Activated CD8-positive, alpha-beta memory T cell treated with anti-CD3 and anti-CD28 coated beads, Interleukin-2, amount 50 U/mL, for 24 hours (primary cell): ENCODE measurements at regions not wholly inside any gene's neighbourhood (a gene's known extent, or its start where the extent isn't known, plus 50 kb on each side); places are given as distances from the start of the nearest gene placed in this dataset.
"Not testable (repeated sequence)": the region's sequence is repeated elsewhere in the genome, so short reads cannot be mapped to it uniquely, and the experiment has no call there.

Experiments used
- DNase-seq: peaks from one replicate; pipeline ENCODE4 v3.0.0-alpha.2; 2020; ENCODE audit errors: extremely low read depth

DNA sequence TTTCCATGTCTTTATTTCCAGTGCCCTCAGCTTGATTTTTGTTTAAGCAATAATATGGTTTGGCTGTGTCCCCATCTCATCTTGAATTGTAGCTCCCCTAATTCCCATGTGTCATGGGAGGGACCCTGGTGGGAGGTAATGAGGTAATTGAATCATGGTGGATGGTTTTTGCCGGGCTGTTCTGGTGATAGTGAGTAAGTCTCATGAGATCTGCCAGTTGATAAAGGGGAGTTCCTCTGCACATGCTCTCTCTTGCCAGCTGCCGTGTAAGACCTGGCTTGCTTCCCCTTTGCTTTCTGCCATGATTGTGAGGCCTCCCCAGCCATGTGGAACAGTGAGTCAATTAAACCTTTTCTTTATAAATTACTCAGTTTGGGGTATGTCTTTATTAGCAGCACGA is 559.6 kb upstream of the ADAMTS5 start:
- DNase-seq: no peak

DNA sequence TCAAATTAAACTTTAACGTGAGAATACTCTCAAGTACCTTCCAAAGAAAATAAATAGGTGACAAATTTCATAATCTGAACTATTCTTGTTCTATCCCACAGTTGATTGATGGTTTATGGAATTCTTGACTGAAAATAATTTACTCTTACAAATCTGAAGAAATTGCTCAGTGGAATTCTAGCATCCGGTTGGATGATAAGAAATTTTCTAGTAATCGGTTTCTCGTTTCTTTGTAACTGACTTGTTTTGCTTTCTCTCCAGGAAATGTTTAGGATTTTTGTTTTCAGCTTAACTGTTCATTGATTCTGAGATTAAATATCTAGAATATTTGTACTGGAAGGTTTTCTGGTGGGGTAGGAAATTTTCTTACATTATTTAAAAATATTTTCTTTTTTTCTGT is 558.9 kb upstream of the ADAMTS5 start:
- no peak for DNase-seq

- DNase-seq: no peak
Measured at GRCh38 chr21:27519361-27519760, 552.5 kb upstream of the ADAMTS5 start.

DNA sequence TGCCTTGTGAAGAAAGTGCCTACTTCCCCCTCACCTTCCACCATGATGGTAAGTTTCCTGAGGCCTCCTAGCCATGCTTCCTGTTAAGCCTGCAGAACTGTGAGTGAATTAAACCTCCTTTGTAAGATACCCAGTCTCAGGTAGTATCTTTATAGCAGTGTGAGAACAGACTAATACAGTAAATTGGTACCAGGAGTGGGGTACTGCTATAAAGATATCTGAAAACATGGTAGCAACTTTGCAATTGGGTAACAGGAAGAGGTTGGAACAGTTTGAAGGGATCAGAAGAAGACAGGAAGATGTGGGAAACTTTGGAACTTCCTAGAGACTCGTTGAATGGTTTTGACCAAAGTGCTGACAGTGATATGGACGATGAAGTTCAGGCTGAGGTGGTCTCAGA is 550.3 kb upstream of the ADAMTS5 start:
- DNase-seq: not testable (repeated sequence)

- DNase-seq: no peak
Measured at GRCh38 chr21:27515676-27516075, 548.8 kb upstream of the ADAMTS5 start.

GRCh38 chr21:27513825-27514224 is 546.9 kb upstream of the ADAMTS5 start:
- DNase-seq: no peak

DNA sequence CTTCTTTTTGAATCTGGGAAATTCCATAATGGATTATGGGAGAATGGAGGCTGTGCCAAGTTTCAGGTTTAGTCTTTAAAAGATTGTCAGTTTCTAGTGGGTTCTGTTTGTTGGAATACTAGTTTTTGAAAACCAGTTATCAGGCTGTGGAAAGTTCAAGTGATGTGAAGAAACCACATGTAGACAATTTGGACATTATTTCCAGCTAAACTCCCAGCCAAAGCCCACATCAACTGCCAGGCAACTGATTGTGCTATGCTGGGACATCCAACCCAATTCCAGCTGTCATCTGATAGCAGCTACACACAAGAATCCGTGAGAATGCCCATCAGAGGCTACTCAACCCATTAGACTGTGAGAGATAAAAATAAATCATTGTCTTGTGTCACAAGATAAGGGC is 546.1 kb upstream of the ADAMTS5 start:
- no peak for DNase-seq

DNA sequence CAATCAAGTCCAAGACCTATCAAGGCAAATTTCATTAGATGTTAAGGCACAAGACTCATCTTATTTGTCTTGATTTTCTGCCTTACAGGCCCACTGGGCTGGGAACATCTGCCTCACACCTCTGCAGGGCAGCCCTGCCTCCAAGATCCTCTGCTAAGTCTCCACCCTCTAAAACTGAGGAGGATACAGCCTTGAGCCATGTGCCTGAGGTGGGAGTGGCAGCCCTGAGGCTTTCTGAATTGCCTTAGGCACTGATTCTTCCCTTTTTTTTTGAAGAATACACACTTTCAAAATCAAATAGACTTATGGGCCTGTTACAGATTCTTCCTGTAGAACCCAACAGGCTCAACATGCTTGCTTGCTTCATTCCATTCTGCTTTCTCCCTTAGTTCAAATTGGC is 544.3 kb upstream of the ADAMTS5 start:
- DNase-seq: no peak

- DNase-seq: no peak
Measured at GRCh38 chr21:27507695-27508094, 540.8 kb upstream of the ADAMTS5 start.

DNA sequence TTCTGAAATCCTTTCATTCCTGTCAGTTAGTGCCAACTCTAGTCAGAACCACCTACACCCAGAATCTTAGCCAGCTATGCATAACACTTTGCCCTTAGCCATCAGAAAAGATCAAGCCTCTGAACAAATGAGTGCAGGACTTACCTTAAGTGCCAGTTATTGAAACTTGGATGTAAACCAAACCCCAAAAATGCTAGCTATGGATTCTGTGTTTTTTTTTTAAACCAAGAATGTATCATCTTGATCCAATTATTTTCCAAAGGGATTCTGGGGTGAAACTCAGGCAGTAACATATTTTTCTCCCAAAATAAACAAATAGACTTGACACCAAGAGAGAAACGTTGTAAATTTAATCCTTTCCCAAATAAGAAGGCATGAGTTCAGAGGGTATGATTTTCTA is 538.6 kb upstream of the ADAMTS5 start:
- DNase-seq: no peak

- no peak for DNase-seq
Measured at GRCh38 chr21:27502801-27503200, 535.9 kb upstream of the ADAMTS5 start.

- DNase-seq: no peak
Measured at GRCh38 chr21:27498025-27498424, 531.1 kb upstream of the ADAMTS5 start.

DNA sequence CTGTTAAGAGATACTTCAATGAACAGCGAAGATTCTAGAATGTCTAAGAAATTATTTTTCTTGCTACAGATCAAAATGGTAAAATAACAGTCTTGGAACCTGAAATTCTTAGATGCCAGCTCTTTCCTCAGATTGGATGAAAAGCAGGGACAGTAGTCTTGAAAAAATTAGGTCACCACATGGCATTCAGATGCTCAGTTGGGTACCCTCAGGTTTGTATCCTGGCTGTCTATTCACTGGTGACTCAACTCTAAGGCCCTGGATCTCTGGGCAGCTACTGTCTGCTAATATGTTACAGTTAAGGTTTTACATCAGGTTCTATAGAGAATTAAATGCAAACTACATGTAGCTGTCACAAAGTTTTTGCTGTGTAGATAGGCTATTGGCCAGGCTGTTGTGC is 528.9 kb upstream of the ADAMTS5 start:
- no peak for DNase-seq

DNA sequence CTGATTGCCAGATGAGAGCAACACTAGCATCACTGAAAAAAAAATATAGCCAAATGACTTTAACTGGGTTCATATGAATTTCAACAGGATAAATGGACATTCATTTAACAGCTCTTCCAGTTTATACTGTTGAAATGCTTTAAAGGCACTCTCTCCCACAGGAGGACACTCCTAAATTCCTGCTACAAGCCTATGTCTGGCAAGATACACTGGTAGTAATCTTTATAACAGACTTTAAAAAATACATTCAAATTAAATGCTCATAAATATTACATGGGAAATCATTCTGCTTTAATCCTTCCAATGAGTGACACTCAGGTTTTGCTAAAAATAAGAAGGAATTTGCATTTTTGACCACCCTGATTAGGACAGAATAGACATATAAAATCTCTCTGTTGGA is 526.7 kb upstream of the ADAMTS5 start:
- DNase-seq: no peak

DNA sequence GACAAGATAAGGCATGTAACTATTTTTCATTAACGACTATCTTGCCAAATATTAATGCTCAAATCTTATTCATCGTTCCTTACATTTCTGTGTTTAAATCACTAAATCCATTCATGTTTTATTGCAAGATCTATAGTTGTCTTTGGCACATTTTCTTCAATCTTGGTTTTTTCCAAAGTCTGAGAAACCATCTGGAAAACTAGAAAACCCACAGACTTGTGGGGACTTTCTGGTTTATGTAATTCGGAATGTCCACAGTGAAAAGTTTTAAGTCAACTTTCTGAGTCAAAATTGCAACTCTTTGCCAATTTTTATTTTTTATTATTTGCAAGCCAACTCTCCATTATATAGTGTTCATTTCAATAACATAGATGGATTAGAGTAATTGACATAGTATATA is 520.8 kb upstream of the ADAMTS5 start:
- DNase-seq: no peak

GRCh38 chr21:27480841-27481261 is 514.0 kb upstream of the ADAMTS5 start:
- DNase-seq: no peak

GRCh38 chr21:27477296-27477695 is 510.4 kb upstream of the ADAMTS5 start:
- DNase-seq: no peak

DNA sequence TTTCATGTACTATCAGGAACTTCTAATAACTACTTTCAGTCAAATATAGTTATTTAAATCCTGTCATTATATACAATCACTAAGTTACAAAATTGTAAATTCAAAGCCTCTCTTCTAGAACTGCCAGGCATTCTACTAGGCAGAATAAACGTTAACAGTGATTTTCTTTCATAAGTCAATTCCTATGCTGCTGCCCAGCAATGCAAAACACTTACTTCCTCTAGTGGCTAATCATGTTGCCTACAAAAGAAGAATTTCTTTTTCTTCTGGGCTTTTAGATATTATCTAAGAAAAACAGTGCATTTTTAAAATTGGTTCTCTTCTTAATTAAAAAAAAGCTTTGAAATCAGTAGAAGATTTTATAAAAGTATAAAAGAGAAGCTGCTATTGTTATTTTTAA is 509.8 kb upstream of the ADAMTS5 start:
- no peak for DNase-seq

DNA sequence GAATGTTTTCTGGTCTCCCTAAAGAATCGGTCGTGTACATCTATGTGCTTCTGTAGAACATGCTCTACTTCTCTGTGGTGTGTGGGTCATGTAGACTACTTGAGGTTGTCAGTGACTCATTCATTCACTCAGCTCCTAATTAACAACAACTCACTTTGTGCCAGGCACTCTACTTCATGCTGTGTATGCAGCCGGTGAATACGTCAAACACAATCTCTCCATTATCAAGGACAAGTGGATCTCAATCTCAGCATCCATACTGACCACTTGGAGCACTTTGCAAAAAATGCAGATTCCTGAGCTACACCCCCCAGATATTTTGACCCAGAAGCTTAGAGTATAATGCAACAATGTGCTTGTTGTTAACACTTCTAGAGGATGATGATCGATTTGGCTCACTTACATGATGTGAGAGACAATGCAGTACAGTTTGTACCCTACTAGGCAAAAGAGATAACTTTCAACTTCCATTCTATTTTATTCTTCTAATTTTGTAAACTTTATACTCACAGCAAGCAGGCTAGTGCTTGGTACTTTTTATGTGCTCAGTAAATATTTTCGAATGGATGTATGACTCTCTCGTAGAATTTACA is 508.6 kb upstream of the ADAMTS5 start:
- DNase-seq: no peak

GRCh38 chr21:27467366-27467765 is 500.5 kb upstream of the ADAMTS5 start:
- DNase-seq: no peak

GRCh38 chr21:27466140-27466539 is 499.3 kb upstream of the ADAMTS5 start:
- no peak for DNase-seq

DNA sequence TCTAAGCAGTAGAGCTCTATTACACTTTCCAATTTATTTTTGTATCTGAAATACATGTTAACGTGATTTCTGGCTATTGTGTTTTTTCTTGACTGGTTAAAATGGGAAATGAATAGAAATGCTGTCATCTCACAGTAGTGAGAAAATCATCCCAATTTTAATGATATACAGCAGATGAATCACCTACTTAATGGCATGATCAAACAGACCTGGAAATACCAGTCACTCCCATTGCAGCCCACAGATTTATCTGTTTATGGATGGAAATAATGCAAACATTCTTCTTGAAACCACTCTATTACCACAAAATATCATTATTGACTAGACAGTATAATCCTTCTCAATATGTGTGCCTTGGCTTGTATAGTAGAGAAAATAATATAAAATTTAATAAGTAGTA is 497.8 kb upstream of the ADAMTS5 start:
- DNase-seq: no peak

- no peak for DNase-seq
Measured at GRCh38 chr21:27462726-27463125, 495.8 kb upstream of the ADAMTS5 start.

DNA sequence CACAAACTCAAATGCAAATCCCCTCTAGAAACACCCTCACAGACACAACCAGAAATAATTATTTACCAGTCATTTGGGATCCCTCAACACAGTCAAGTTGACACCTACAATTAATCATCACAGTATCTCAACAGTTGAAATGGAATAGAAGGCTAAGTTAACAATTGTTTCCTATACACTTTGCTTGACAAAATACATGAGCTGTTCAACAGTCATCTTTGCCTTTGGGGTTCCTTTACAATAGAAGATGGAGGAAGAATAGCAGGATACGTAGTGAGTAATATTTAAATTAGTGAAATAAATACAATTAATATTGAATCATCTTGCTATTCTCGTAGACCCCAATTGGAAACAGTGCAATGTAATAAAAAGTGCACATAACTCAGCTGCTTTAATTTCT is 487.3 kb upstream of the ADAMTS5 start:
- no peak for DNase-seq

DNA sequence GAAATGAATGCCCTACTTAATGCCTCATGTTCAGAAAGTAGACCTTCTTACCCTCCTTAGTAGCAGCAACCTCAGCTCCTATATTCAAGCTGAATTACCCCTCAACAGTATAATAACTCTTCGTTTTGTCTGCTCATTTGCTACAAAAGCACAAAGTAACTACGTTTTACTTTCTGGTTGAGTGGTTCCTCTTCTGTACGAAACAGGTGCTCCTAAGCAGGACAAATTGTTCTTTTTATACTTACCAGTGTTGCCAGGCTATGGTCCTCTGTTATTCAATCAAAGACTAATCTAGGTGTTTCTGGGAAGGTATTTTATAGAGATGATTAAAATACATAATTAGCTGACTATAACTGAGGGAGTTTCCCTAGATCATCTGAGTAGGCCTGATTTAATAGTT is 484.2 kb upstream of the ADAMTS5 start:
- no peak for DNase-seq
